Progenitor cell of endocrine pancreas (in vitro differentiated cells): ENCODE measurements at regions not wholly inside any gene's neighbourhood (a gene's known extent, or its start where the extent isn't known, plus 50 kb on each side); places are given as distances from the start of the nearest gene placed in this dataset.

Source experiments
- DNase-seq: peaks from one replicate; pipeline ENCODE4 v3.0.0; 2021; ENCODE audit warnings: low spot score; ENCODE audit not compliant: unreplicated experiment
- H3K27ac Mint-ChIP-seq: 2 replicates; pipeline ENCODE4 v1.8.0; 2021; ENCODE audit warnings: mild to moderate bottlenecking, moderate library complexity, mixed read lengths
- H3K27me3 Mint-ChIP-seq: 2 replicates; pipeline ENCODE4 v1.8.0; 2021; ENCODE audit warnings: mixed read lengths
- H3K36me3 Mint-ChIP-seq: 2 replicates; pipeline ENCODE4 v1.8.0; 2022; ENCODE audit warnings: mixed read lengths; ENCODE audit not compliant: insufficient read depth
- H3K4me1 Mint-ChIP-seq: 2 replicates; pipeline ENCODE4 v1.8.0; 2021; ENCODE audit warnings: low read depth, mixed read lengths
- H3K4me3 Mint-ChIP-seq: 2 replicates; pipeline ENCODE4 v1.8.0; 2021; ENCODE audit warnings: low read depth, mild to moderate bottlenecking, moderate library complexity, mixed read lengths
- H3K9me3 Mint-ChIP-seq: 2 replicates; pipeline ENCODE4 v1.8.0; 2021; ENCODE audit warnings: low read depth, mixed read lengths
- TF ChIP-seq, protein P1 (sequence below): fragments of 200-600 bp; sonication (generic); IDR thresholded peaks from one replicate; pipeline ENCODE4 v1.5.0; 2021; ENCODE audit warnings: antibody characterized with exemption, mild to moderate bottlenecking; ENCODE audit not compliant: unreplicated experiment

DNA sequence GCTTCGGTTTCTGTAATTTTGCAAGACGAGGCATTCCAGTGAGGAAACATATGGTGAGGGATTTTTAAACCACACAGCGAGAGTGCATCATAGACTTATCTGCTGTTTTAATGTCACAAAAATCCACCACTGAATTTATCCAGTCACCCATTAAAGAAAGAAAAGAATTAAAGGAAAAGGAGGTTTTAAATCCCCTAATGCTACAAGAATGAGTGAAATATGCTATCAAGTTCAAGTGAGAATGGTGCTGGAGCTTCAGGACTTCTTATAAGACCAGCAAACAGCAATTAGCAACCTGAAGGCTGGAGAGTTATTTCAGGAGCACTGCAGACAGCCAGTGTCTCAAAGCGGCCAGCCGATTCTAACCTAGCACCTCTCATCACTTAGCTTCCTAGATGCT, 439.1 kb upstream of the MGMT start:
- no peak for DNase-seq
- Mint-ChIP-seq H3K9me3 (no peaks in the 10 kb centered on the region), H3K4me1 (no peaks in the 10 kb centered on the region), H3K4me3 (no peak overlapping the region), H3K36me3 (no peaks in the 10 kb centered on the region), H3K27me3 (peaks cover 99% of the 10 kb centered on the region), H3K27ac (no peak overlapping the region)
- TF ChIP-seq, protein P1, sequence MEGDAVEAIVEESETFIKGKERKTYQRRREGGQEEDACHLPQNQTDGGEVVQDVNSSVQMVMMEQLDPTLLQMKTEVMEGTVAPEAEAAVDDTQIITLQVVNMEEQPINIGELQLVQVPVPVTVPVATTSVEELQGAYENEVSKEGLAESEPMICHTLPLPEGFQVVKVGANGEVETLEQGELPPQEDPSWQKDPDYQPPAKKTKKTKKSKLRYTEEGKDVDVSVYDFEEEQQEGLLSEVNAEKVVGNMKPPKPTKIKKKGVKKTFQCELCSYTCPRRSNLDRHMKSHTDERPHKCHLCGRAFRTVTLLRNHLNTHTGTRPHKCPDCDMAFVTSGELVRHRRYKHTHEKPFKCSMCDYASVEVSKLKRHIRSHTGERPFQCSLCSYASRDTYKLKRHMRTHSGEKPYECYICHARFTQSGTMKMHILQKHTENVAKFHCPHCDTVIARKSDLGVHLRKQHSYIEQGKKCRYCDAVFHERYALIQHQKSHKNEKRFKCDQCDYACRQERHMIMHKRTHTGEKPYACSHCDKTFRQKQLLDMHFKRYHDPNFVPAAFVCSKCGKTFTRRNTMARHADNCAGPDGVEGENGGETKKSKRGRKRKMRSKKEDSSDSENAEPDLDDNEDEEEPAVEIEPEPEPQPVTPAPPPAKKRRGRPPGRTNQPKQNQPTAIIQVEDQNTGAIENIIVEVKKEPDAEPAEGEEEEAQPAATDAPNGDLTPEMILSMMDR: no peak

- Mint-ChIP-seq H3K36me3 (no peaks in the 10 kb centered on the region), H3K4me3 (no peak overlapping the region), H3K27ac (no peak overlapping the region), H3K27me3 (peaks cover 99% of the 10 kb centered on the region), H3K4me1 (no peaks in the 10 kb centered on the region), H3K9me3 (no peaks in the 10 kb centered on the region)
- TF ChIP-seq, protein P1: no peak
- DNase-seq: no peak
These were observed 438.6 kb upstream of the MGMT start for GRCh38 chr10:129028451-129028850.

DNA sequence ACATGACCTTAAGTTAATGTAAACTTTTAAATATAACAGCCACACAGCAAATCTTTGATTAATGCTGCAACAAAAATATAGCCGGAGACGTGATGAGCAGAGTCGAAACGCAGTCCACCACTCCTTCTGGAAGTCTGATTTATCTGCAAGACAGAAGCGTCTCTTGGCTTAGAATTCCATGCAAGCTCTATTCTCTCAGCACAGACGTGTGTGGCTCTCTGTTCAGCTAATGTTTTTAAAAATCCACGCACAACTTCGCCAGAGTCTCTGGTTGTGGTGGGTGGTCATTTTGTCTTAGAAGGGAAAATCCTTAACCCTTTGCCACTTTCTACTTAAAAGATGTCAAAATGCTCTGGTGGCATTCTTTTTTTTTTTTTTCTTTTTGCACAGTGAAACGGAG, 438.0 kb upstream of the MGMT start:
- Mint-ChIP-seq H3K27me3 (peaks cover 99% of the 10 kb centered on the region), H3K36me3 (no peaks in the 10 kb centered on the region), H3K9me3 (no peaks in the 10 kb centered on the region), H3K27ac (no peak overlapping the region), H3K4me3 (no peak overlapping the region), H3K4me1 (no peaks in the 10 kb centered on the region)
- DNase-seq: no peak
- TF ChIP-seq, protein P1: no peak

DNA sequence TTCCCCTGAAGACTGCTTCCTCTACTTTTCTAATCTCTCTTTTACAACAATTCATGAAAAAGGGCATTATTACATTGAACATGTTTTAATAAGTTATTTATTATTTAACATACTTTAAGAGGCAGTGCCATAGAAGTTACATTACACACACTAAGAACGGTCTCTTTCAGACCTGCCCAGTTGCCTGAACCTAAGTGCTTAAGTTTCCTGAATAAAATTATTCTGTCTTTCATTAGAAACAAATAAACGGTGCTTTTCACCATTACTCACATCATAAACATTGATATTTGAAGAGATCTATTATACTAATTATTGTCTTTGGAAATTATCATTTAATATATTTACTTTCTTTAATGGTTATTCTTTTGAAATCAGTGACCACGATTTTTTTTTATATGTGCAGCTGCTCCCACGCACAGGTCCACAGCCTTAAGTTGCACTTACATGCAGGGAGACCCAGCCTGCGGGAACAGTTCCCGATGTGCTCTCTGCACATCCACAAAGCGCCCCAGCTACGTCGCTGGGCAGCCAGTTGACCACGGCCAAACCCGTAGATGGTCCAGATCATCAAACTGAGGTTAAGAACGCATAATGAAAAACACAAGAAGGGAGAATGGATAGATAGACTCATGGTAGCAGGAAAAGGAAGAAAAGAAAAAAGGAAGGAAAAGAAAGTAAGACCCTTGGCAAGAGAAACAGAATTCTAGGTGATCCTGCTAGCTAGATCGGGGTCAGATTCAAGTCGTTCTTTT, 437.0 kb upstream of the MGMT start:
- Mint-ChIP-seq H3K27me3 (peaks cover 99% of the 10 kb centered on the region), H3K4me3 (no peak overlapping the region), H3K27ac (no peak overlapping the region), H3K36me3 (no peaks in the 10 kb centered on the region), H3K9me3 (no peaks in the 10 kb centered on the region), H3K4me1 (peaks cover 5% of the 10 kb centered on the region)
- DNase-seq: no peak
- TF ChIP-seq, protein P1: no peak

DNA sequence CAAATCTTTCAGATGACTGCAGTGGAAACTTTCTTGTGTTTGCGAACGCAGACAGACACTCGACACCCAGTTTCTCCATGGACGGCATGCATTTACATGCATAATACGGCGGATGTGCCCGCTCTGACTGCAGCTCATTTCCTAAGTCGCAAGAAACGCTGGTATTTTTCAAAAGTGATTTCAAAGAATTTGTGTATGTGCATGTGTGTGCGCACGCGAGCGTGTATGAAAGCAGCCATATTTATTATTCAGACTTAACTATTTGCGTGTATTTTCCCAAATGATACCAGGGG, 436.5 kb upstream of the MGMT start:
- no peaks in the 10 kb centered on the region for H3K9me3 Mint-ChIP-seq
- no peak overlapping the region for H3K27ac Mint-ChIP-seq
- H3K27me3 Mint-ChIP-seq: peaks cover 99% of the 10 kb centered on the region
- H3K36me3 Mint-ChIP-seq: no peaks in the 10 kb centered on the region
- H3K4me1 Mint-ChIP-seq: peaks cover 5% of the 10 kb centered on the region
- H3K4me3 Mint-ChIP-seq: no peak overlapping the region
- no peak for DNase-seq
- TF ChIP-seq, protein P1: no peak
